Endothelial cell of umbilical vein (primary cell): ENCODE measurements at regions not wholly inside any gene's neighbourhood (a gene's known extent, or its start where the extent isn't known, plus 50 kb on each side); places are given as distances from the start of the nearest gene placed in this dataset.

Source experiments
- CTCF ChIP-seq, 2 donors: IDR thresholded peaks; 1 replicate in 1 of 2; 2 replicates in 1 of 2; pipeline ENCODE4 v1.5.1; 2011; ENCODE audit warnings: low read length in 2 of 2, mild to moderate bottlenecking in 2 of 2, moderate library complexity in 2 of 2, control low read depth in 1 of 2, inconsistent platforms in 1 of 2, low read depth in 1 of 2; ENCODE audit not compliant: insufficient read depth in 1 of 2; ENCODE audit errors: extremely low read depth in 1 of 2
- POLR2A ChIP-seq: IDR thresholded peaks from 2 replicates; pipeline ENCODE4 v1.6.1; 2012; ENCODE audit warnings: low read depth, mild to moderate bottlenecking, control low read depth, low read length

DNA sequence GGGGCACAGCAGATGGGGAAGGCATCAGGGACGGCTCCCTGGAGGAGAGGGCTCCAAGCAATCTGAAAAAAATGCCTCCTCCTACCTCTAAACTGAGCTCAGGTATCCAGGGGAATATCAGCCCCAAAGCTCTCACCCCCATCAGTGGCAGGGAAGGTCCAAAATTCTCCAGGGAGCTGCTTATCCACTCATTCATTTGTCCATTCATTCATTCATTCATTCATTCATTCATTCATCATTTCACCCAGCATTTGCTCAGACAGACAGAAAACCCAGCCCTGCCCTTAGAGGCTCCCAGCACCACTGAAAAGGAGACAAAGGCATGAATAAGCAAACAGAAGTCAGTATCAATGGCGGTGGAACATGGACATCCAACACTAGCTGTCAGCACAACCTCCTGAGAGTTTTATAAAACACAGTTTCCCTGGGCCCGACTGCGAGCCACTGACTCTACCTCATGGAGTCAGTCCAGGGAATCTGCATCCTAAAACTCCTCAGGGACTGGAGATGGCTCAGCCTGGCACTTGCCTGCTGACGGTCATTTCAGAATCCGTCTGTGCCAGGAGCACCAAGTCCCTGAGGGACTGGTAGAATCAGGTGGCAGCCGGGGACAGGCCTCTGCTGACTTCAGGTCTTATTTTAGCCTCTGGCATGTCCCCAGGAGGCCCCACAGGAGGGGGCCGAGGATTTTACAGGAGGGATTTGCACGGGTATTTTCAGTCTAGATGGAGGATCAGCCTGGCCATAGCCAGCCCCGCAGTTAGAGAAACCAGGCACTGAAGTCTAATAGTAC lies 164.6 kb downstream of the MN1 start:
- TF ChIP-seq CTCF (IDR thresholded peaks at IDR 0.05; ENCODE audit: extremely low read depth in 1 of 2, insufficient read depth in 1 of 2, low read depth in 1 of 2, low read length in 2 of 2) (no peak), POLR2A (no peak)
